HUDEP-2 (cell line): ENCODE measurements at regions not wholly inside any gene's neighbourhood (a gene's known extent, or its start where the extent isn't known, plus 50 kb on each side); places are given as distances from the start of the nearest gene placed in this dataset.

Experiments
- DNase-seq, 76 experiments: peaks; one replicate each; lab custom pipeline; 2025; ENCODE audit not compliant: unreplicated experiment in 76 of 76; lab: John Stamatoyannopoulos, UW

DNA sequence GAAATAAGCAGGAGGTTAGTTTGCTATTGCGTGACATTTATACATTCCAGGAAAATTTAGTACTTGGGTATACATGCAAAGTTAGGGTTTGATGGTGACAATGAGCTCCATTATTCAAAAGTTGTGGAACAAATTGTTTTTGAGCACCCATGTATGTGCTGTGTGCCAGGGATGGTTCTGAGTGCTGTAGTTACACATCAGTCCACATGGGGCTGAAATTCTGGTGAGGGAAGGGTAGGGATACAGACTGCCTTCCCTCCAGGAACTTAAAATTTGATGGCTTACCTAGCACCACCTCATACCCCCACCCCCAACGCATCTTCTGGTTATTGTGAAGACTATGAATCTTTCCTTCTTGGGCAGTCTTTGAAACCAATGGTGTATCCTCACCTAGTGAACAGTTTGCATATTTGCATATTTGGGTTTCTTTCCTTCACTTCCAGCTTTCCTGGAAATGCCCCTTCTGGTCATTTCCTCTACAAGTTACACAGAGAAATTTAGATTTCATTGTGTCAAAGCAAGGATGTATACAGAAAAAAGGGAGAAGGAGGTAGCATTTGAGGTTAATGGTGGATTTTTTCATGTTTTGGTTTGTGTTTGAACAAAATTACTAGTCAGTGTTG is 222.0 kb upstream of the IL12A start:
- no peak for DNase-seq

DNA sequence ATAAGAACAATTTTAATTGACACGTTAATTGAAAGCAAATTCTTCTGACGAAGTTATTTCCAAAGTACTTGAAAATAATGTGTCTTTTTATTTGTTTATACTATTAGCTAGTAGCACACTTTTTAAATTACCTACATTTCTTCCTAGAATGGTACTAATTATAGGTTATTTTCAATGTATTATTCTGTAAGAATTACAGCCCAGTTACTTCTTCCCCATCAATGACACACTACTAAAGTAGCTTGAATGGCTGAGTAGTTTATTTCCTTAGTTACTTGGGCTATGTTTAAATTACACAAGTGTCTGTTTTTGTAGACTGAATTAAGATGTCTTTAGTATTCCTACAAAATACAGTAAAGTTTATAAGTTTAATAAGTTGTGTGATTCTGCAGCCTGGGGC is 217.6 kb upstream of the IL12A start:
- DNase-seq = no peak

DNA sequence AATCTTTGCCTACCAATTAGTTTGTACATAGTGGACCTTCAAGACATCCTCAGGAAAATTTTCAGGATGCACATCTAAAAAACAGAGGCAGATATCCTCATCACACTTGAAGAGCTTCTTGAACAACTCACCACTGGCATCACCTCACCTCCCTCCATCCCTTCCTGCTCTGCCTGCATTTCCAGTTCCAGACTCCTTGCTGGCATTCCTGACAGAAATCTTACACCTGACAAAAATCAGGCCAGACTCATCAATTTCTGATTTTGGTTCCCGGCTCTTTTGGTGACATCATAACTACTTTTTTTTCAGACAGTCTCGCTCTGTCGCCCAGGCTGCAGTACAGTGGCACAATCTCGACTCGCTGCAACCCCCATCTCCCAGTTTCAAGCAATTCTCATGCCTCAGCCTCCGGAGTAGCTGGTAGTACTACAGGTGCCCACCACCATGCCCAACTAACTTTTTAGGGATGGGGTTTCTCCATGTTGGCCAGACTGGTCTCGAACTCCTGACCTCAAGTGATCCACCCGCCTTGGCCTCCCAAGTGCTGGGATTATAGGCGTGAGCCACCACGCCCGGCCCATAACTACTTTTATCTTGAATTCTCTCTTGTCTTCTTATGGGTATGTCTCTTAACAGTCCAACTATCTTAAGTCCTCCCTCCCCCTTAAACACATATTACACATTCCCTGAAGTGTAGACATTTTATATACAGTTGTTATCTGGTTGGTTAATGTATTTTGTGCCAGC is 216.6 kb upstream of the IL12A start:
- no peak for DNase-seq

DNA sequence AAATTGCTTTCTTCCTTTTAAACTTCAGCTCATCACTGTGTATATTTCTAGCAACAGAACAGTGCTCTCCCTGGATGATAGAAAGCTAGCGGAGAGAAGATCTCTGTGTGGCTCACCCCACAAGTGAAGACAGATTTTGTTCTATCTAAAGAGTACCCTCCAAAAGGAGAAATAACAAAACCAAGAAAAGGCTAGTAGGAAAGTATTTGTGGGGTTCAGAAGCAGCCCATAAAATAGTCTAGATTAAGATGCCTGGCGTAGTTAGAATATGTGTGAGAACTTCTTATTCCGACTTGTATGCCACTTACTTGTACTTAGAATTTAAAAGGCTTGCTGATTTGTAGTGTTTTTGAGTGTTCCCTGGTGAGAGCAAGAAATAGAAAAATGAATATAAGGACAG is 214.9 kb upstream of the IL12A start:
- DNase-seq = no peak

DNA sequence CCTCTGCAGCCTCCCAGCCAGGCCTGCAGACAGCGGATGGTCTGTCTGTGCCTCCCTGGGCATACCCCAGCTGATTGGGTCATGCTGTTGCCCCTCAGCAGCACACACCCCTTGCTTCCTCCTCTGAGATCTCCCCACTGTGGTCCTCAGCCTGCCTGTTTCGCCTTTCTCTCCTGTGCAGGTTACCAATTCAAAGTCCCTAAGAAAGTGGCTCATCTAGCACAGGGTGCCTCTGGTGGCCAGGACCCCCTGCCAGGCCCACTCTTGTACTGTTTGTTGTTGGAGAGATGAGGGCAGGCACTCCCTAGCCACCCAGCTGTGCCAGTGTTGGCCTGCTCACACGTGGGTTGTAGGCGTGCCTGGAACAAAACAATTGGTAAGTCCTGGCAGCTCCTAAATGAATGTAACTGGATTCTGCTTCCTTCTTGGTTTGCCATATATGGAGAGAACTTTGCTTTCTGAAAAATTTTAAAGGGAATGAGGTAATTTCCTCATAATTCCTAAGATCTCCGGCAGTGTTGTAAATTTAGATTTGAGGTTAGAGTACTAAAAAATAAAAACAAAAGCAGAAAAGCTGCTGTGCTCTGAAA is 213.2 kb upstream of the IL12A start:
- no peak for DNase-seq

DNA sequence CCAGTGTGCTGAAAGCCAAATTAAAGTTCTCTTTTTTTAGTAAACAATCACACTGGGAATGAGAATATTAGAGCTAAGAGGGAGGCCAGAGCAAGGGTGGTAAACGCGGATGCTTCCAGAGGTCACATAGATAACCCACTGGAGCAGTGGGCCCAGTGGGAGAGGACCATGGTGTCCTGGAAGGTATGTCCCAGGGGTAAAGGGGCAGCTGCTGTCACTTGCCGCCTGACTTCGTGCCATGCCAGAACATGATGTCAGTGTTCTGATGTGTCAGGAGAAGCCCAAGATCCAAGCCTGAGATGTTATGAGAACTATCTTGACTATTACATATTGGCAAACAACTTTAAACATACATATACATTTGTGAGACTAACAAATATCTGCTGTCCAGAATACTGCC is 211.9 kb upstream of the IL12A start:
- no peak for DNase-seq

DNA sequence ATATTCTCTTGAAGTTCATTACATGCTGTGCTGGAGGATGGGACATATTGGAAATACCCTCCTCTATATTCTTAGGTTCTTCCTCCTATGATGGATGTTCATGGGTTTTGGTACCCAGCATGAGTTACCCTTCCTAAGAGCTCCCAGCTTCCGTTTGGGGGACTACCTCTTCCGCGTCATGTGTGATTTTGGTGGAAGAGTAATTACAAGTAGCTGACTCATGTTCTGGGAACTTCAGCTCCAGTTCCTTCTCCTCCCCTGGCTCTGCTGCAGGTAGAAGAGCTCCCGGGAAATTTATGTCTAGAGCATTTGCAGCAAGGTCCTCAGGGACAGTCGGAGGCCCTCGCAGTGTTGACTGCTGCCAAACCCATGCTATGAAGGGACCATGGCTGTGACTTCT is 208.8 kb upstream of the IL12A start:
- DNase-seq = no peak

DNA sequence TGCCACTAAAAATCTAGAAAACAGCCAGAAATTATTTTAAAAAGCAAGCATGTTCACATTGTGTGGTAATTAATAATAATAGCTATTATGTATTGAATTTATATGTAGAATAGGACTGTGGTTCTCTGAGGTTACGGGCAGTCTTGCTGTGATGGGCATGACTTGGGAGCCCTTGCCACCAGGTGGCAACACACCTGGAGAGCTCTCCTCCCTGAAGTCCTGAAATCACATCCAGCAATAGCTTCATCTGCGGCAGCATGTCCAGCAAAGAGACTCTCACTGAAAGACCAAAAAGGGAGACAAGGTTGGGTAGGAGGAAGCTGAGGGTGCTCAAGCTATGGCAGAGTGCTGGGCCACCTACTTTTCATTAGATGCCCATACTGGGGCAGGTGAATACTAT is 206.8 kb upstream of the IL12A start:
- no peak for DNase-seq

DNA sequence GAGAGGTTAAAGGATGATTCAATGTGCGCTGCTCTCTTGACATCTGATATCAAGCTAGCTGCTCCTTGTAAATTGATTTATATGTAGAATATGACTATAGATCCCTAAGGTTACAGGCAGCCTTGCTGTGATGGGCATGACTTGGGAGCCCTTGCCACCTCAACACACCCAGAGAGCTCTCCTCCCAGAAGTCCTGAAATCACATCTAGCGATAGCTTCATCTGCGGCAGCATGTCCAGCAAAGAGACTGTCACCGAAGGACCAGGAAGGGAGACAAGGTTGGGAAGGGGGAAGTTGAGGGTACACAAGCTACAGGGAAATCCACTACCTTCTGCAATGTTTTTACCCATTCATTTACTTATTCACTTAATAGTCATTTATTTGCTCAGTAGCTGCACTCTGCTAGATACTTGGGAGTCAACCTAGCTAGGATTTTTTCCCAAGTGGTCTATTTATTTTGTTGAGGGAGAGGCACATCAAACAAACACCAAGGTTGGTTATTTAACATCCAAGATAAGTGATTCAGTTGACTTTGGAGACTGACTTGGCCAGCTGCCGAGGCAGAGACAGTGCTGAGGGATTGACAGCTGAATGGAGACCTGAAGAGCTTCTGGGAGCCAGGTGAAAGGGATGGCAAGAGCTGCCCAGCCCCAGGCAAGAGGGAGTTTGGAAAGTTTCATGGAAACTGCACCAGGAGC is 205.8 kb upstream of the IL12A start:
- DNase-seq = no peak

DNA sequence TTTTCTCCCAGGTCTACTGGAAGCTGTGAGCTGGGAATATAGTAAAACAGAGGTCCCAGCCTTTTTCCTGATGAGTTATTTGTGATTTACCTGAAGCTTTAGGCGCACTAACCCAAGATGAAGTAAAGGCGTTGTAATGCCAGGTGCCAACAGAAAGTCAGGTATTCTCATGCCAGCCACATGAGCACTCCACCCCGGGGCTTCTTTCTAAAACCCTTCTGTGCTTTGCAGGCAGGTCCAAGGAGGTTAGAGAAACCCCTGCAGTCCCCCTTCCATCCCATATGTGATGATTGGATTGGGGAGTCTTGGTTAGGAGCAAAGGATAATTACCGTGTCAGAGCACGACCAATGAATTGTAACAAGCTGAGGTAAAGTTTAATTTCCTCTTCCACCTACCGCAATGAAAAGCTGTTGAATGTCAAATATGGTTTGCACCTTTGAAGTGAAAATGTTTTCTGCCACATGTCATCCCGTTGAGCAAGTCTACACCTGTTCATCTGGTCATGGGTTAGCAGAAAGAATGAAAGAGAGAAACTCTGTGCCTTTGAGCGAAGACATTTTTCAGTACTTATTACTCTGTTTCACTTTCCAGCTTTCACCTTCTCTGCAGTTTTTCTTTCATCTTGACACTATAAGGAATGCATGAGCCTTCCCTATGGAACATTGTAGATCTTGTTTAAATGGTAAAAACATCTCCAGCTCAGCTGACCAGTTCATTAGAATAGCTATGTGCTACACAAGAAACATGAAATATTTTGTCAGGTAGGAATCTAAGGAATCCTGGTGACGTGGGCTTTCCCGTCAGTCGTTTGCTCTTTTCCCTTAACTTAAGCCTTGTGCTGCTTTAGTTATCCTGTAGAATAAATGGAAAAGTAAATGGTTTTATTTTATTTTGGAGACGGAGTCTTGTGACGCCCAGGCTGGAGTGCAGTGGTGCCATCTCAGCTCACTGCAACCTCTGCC is 204.6 kb upstream of the IL12A start:
- DNase-seq = no peak

DNA sequence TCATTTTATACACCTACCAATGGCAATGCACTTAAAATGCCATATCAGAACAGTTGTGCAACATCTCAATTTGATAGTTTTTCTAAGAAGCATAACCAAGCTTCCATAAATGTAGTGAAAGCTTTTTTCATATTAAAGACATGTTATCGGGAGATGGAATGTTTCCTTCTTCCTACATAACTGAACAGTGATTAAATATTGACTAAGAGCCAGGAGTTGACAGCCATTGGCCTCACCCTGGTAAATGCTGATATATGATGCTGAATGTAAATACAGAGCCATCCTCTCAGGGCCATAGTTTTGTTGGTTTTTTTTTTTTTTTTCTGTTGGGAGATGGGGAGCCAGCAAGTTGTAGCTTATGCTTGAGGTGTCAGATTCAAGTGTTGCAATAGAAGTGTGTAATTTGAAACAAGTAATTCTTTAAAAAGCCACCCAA is 203.3 kb upstream of the IL12A start:
- DNase-seq = no peak

DNA sequence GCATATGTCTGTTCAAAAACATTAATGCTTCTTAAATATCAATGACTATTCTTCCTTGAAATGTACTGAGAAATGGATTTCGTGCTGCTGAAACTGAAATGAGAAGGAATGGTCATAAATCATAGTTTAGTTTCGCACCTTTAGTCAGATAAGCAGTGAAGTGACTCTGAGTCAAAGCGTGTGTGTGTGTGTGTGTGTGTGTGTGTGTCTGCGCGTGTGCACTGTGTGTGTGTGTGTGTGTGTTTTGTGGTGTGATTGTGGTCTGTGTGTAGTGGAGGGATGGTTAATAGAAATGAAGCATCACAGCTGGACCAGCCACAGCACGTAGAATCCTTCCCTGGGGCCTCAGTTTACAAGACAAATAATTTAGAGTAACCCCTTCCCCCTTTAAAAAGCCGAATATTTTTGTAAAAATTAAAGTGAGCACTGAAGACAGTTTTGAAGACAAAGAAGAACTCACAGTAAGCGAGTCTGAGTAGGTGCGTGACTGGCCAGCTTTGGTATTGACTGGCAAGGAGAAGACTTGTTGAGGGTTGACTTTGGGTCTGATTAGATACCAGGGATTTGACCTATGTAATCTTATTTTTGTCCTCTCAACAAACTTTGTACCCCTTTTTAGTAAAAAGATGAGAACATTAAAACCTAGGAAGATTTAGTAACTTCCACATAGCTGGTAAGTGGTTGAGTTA is 202.0 kb upstream of the IL12A start:
- DNase-seq = no peak

DNA sequence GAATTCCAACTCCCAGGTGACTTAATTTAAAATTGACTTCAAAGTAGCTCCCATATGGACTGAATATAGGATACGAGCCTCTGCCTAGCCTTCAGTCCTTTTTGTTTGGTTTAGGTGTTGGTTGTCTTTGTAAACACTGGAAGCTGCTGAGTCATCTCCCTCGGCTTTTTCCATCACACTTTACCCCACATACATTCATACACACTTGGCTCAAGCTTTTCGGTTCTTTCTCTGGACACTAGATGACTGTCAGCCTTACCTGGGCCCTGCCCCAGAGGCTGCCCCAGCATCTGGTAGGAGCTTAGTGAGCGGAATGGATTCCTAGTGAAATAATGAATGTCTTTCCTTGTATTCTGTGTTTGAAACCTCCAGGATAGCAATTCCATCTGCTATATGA is 201.5 kb upstream of the IL12A start:
- DNase-seq = no peak

DNA sequence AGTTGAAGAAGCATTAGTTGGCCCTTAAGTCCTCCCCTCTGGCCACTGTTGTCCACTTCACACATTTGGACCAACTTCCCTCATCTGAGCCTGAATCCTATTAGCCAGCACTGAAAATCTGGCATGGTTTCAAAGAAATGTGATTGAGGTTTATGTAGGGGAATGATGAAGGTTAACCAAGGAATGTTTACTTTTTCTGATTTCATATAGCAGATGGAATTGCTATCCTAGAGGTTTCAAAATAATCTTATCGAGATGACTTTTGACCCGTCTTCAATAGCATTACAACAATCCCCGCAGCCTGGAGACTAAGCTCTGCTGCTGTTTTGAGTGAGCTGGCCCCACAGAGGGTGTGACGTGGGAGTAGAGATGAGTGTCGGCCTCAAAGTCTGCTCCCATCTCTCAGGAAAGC is 200.8 kb upstream of the IL12A start:
- no peak for DNase-seq

DNA sequence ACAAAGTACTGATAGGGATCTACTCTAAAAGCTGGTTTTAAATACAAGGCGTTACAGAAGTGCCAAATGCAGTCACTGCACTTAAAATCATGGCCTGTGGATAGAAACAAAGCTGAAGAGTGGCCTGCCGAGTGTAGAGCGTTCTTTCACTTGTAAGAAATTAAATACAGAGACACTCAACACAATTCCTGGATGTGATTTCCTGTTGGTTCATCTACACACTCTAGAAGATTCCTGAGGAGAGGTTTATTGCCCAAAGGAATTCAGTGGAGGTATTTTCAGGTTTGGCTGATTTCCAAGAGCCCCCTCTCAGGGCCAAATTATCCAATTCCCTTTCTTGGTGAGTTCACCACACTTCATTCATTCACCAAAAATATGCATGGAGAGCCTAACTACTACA is 200.3 kb upstream of the IL12A start:
- DNase-seq = no peak

DNA sequence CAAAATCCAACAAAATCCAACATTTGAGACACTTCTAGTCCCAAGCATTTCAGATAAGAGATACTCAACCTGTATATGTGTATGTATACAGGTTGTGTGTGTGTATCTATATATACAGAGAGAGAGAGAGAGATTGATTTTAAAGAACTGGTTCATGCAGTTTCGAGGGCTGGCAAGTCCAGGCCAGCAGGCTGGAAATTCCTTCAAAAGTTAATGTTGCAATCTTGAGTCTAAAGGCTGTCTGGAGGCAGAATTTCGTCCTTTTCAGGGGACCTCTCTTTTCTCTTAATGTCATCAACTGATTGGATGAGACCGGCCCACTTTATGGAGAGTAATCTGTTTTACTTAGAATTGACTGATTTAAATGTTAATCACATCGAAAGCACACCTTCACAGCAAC is 199.6 kb upstream of the IL12A start:
- no peak for DNase-seq

DNA sequence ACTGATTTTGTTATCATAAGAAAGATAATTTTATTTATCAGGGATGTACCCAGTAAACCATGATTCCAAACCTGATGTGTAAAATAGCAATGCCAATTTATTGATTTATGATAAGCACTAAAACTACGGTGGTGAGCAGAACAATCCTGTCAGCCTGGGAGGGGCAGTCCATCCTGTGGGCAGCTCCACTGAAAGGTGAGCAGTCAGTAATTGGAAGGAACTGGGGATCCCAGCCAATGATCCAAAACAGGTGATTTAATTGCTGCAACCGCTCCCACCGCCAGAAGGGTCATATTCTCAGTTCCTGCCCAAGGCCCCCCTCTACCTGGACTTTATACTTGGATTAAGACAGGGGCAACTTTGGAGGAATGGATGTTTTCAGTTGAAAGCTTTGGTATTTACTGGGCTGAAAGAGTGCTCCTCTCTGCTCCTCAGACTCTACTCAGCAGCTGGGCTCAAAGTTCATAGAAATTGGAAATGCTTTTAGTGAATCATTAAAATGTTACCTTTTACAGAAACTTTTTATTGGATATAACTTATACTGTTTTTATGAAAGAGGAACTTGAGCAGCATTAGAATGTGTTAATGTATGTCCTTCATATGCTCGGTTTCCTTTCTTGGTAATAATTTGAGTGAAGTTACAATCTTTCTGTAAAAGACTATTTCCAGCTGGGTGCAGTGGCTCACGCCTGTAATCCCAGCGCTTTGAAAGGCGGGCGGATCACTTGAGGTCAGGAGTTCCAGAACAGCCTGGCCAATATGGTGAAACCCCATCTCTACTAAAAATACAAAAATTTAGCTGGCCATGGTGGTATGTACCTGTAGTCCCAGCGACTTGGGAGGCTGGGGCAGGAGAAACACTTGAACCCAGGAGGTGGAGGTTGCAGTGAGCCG is 198.6 kb upstream of the IL12A start:
- DNase-seq = no peak

DNA sequence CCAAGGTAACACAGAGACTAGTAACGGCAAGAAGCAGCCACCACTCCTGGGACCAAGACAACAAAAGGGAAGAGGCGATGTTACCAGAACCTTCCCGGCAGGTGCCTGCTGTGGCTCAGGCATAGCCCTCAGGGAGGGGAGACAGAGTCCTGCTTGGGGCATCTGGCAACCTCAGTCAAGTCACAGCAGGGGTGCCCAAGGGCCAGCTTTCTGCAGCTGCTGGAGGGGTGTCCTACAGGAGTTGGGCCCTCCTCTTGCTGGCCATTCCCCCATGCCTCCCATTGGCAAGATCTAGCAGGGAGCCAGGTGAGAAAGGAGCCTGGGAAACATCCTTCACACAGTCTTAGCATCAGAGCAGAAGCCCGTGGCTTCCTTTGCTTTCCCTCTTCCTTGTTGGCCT is 197.3 kb upstream of the IL12A start:
- no peak for DNase-seq

DNA sequence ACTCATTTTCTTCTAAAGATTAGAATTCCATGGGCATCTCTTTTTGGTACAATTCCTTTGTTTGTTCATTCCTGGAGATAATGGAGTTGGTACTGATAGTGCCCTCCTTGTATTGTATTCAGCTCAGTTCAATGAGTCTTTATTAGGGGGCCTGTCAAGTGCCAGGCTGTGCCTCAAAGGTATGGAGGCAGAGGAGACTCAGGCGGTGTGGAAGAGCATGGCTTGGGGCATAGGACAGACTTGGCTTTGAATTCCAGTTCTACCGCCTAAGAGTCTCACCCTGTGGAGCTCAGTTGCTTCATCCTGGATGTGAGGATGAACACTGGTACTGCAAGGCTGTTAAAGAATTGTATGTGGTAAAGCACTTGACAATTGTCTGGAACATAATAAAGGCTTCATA is 196.6 kb upstream of the IL12A start:
- DNase-seq = no peak
